Hepatocyte (in vitro differentiated cells): ENCODE measurements at regions not wholly inside any gene's neighbourhood (a gene's known extent, or its start where the extent isn't known, plus 50 kb on each side); places are given as distances from the start of the nearest gene placed in this dataset.

Experiments
- EZH2 ChIP-seq: fragments of 200-600 bp; sonication (generic); IDR thresholded peaks from 2 replicates; pipeline ENCODE4 v1.6.1; 2016; ENCODE audit warnings: antibody characterized with exemption, mild to moderate bottlenecking, borderline replicate concordance
- TF ChIP-seq, protein P1 (sequence below): fragments of 200-600 bp; sonication (generic); IDR thresholded peaks from 2 replicates; pipeline ENCODE4 v1.5.1; 2016; ENCODE audit warnings: antibody characterized with exemption, mild to moderate bottlenecking; ENCODE audit not compliant: poor library complexity

DNA sequence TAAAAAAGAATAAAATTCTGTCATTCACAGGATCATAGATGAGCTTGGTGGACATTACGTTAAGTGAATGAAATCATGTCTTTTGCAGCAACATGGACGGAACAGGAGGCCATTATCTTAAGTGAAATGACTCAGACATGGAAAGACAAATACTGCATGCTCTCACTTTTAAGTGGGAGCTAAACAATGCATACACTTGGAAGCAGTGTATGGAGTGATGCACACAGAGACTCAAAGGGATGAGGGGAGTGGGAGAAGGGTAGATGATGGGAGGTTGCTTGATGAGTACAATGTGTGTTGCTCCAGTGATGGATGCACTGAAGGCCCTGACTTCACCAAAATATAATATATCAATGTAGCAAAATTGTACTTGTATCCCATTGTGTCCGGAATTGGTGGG is 293.4 kb downstream of the CD109 start:
- TF ChIP-seq, protein P1, sequence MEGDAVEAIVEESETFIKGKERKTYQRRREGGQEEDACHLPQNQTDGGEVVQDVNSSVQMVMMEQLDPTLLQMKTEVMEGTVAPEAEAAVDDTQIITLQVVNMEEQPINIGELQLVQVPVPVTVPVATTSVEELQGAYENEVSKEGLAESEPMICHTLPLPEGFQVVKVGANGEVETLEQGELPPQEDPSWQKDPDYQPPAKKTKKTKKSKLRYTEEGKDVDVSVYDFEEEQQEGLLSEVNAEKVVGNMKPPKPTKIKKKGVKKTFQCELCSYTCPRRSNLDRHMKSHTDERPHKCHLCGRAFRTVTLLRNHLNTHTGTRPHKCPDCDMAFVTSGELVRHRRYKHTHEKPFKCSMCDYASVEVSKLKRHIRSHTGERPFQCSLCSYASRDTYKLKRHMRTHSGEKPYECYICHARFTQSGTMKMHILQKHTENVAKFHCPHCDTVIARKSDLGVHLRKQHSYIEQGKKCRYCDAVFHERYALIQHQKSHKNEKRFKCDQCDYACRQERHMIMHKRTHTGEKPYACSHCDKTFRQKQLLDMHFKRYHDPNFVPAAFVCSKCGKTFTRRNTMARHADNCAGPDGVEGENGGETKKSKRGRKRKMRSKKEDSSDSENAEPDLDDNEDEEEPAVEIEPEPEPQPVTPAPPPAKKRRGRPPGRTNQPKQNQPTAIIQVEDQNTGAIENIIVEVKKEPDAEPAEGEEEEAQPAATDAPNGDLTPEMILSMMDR, result no peak
- no peak for TF ChIP-seq EZH2
